Uterus (tissue), 3 donors: ENCODE measurements at regions not wholly inside any gene's neighbourhood (a gene's known extent, or its start where the extent isn't known, plus 50 kb on each side); places are given as distances from the start of the nearest gene placed in this dataset.
A peak's percentile ranks its signal among the peaks of the same experiment; 100 is the strongest.

Source experiments
- DNase-seq, 2 donors: peaks; one replicate each; pipeline ENCODE4 v3.0.0-alpha.2; 2019 to 2020
- H3K27ac ChIP-seq, 2 donors: fragments of 200-600 bp; sonication (generic); 1 replicate in 1 of 2; 2 replicates in 1 of 2; pipeline ENCODE4 v1.5.1; 2016 to 2018
- H3K27me3 ChIP-seq, 2 donors: fragments of 200-600 bp; sonication (generic); one replicate each; pipeline ENCODE4 v1.5.1; 2018 to 2019; ENCODE audit warnings: control low read depth in 1 of 2
- H3K36me3 ChIP-seq, 2 donors: fragments of 200-600 bp; sonication (generic); one replicate each; pipeline ENCODE4 v1.5.1; 2019; ENCODE audit warnings: control low read depth in 1 of 2
- H3K4me1 ChIP-seq, 2 donors: fragments of 200-600 bp; sonication (generic); one replicate each; pipeline ENCODE4 v1.5.1; 2018 to 2019; ENCODE audit warnings: control low read depth in 1 of 2
- H3K4me3 ChIP-seq, 2 donors: fragments of 200-600 bp; sonication (generic); 1 replicate in 1 of 2; 2 replicates in 1 of 2; pipeline ENCODE4 v1.5.1; 2018 to 2019; ENCODE audit warnings: mild to moderate bottlenecking in 1 of 2
- H3K9me3 ChIP-seq, 2 donors: fragments of 200-600 bp; sonication (generic); one replicate each; pipeline ENCODE4 v1.5.1; 2019; ENCODE audit warnings: control low read depth in 1 of 2
- POLR2A ChIP-seq, 2 donors: fragments of 450-650 bp; IDR thresholded peaks; one replicate each; pipeline ENCODE4 v1.6.1; 2016; ENCODE audit warnings: antibody characterized with exemption in 2 of 2, mild to moderate bottlenecking in 1 of 2, moderate library complexity in 1 of 2
- intact Hi-C: fragments of 100-400 bp; cut with DNase I; formaldehyde crosslinking; loops from one replicate; pipeline ENCODE4 v1.15.1; 2023; ENCODE audit warnings: low total_unique reads
- TF ChIP-seq, protein P1 (sequence below), 4 experiments: fragments of 200-600 bp in 2 of 4; fragments of 450-650 bp in 2 of 4; sonication (generic) in 2 of 4; IDR thresholded peaks; one replicate each; pipeline ENCODE4 v1.5.1; 2016 to 2019; ENCODE audit warnings: antibody characterized with exemption in 4 of 4, mild to moderate bottlenecking in 2 of 4, moderate library complexity in 1 of 4
- donor health status: DM: yes; HTN: yes; CAD: no.

DNA sequence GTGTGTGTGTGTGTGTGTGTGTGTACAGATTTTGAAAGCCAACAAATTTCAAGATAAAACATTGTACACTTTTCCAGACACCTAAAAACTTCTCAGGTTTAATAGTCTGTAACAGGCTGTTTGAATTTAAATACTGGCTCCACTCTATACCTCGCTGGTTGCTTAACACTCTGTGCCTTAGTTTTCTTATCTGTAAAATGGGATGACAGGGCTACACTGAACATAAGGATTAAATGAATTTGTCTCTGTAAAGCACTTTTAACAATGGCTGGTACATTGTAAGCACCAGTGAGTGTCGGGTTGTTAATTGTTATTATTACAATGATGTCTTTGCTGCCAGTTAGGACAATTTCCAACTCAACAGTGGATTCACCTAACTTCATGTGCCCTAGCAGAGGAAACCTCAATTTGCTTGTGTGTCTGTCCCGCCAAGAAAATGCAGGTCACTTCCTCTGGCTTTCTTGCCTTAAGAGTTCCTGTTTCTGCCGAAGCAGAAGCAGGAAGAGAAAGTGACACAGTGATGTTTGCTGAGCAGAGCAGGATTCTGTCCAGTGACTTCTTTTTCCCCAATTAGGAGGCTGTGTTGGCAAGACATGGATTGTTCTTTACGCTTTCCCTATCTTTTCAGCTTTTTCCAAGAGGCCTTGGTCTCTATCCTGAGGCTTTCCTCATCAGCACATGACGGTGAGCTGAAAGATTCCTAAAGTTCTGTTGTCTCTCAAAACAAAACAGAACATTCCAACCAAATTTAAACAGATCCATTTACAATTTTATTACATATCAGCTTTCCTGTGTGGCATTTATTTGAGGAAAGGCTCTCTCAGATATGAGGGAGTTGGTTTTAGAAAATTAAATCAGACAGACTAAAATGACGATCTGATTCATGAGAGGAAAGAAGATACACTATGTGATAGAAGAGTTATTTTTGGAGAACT lies 154.1 kb upstream of the ATP2B1 start:
- peak overlapping the region; percentile 7 to 63 for H3K27ac ChIP-seq
- intact Hi-C loops = no loop called here
- no peak for DNase-seq
- no peaks in the 10 kb centered on the region for H3K4me1 ChIP-seq
- H3K27me3 ChIP-seq = no peaks in the 10 kb centered on the region
- no peaks in the 10 kb centered on the region for H3K9me3 ChIP-seq
- TF ChIP-seq, protein P1, sequence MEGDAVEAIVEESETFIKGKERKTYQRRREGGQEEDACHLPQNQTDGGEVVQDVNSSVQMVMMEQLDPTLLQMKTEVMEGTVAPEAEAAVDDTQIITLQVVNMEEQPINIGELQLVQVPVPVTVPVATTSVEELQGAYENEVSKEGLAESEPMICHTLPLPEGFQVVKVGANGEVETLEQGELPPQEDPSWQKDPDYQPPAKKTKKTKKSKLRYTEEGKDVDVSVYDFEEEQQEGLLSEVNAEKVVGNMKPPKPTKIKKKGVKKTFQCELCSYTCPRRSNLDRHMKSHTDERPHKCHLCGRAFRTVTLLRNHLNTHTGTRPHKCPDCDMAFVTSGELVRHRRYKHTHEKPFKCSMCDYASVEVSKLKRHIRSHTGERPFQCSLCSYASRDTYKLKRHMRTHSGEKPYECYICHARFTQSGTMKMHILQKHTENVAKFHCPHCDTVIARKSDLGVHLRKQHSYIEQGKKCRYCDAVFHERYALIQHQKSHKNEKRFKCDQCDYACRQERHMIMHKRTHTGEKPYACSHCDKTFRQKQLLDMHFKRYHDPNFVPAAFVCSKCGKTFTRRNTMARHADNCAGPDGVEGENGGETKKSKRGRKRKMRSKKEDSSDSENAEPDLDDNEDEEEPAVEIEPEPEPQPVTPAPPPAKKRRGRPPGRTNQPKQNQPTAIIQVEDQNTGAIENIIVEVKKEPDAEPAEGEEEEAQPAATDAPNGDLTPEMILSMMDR (IDR thresholded peaks at IDR 0.05) = no peak
- no peak for TF ChIP-seq POLR2A (IDR thresholded peaks at IDR 0.05)
- no peaks in the 10 kb centered on the region for H3K36me3 ChIP-seq
- no peak overlapping the region for H3K4me3 ChIP-seq

DNA sequence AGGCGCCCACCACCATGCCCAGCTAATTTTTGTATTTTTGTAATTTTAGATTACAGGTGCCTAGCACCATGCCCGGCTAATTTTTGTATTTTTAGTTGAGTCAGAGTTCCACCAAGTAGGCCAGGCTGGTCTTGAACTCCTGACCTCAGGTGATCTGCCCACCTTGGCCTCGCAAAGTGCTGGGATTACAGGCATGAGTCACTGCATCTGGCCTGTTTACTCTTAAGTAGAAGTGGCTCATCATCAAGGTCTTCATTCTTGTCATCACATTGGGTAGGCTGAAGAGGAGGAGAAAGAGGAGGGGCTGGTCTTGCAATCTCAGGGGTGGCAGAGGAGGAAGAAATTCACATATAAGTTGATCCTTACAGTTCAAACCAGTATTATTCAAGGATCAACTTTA lies 152.4 kb upstream of the ATP2B1 start:
- TF ChIP-seq, protein P1 (IDR thresholded peaks at IDR 0.05) = no peak
- TF ChIP-seq POLR2A (IDR thresholded peaks at IDR 0.05) = no peak
- intact Hi-C loops = no loop called here
- Histone ChIP-seq H3K9me3 (no peaks in the 10 kb centered on the region), H3K4me1 (no peaks in the 10 kb centered on the region), H3K4me3 (no peak overlapping the region), H3K27ac (no peak overlapping the region), H3K36me3 (no peaks in the 10 kb centered on the region), H3K27me3 (no peaks in the 10 kb centered on the region)
- no peak for DNase-seq

DNA sequence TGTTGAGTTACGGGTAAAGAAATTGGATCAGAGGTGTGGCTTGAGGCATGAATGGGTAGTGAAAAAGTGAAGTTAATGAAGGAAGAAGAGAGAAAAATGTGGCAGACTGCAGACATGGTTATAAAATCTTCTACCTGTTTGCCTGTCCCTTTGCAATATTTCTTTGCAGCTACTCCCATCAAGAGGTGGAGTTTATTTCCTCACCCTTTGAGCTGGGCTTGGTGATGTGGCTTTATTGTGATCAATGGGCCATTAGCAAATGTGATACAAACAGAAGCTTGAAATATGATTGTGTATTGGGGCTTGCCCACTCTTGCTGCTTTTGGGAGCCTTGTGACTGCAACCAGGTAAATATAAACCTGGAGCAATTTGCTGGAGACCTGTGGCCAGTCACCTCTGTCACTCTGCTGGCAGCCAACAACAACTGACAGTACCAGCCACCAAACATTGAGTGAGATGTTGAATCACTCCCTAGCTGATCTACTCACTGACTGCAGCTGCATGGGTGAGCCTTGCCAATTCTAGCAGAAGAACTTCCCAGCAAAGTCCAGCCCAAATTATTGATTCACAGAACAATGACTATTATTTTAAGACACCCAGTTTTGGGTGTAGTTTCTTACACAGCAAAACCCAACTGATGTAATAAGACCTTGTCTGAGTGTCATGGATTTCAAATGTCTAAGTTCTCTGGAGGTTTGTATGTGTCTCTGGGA lies 151.0 kb upstream of the ATP2B1 start:
- TF ChIP-seq, protein P1 (IDR thresholded peaks at IDR 0.05) = no peak
- no peak for TF ChIP-seq POLR2A (IDR thresholded peaks at IDR 0.05)
- no peak for DNase-seq
- Histone ChIP-seq H3K4me3 (no peak overlapping the region), H3K9me3 (no peaks in the 10 kb centered on the region), H3K4me1 (no peaks in the 10 kb centered on the region), H3K27me3 (no peaks in the 10 kb centered on the region), H3K27ac (no peak overlapping the region), H3K36me3 (no peaks in the 10 kb centered on the region)
- intact Hi-C loops = no loop called here

DNA sequence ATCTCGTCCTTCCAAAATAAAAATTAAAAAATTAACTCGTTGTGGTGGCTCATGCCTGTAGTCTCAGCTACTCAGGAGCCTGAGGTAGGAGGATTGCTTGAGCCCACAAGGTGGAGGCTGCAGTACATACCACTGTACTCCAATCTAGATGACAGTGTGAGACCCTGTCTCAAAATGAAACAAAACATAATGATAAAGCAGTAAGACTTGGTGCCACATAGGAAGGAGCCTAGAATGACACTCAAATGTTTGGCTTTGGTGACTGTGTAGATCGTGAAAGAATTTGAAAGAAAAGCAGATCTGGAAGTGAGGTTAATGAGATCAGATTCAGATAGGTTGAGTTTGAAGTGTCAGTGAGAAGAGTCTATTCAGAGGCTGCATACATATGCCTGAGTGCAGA lies 150.1 kb upstream of the ATP2B1 start:
- Histone ChIP-seq H3K4me1 (no peaks in the 10 kb centered on the region), H3K27me3 (no peaks in the 10 kb centered on the region), H3K27ac (no peak overlapping the region), H3K4me3 (no peak overlapping the region), H3K36me3 (no peaks in the 10 kb centered on the region), H3K9me3 (no peaks in the 10 kb centered on the region)
- intact Hi-C loops = no loop called here
- TF ChIP-seq, protein P1 (IDR thresholded peaks at IDR 0.05) = no peak
- TF ChIP-seq POLR2A (IDR thresholded peaks at IDR 0.05) = no peak
- no peak for DNase-seq
